ENCODE measurements at regions not wholly inside any gene's neighbourhood (a gene's known extent, or its start where the extent isn't known, plus 50 kb on each side); places are given as distances from the start of the nearest gene placed in this dataset.

GRCh38 chr3:103089758-103090157 lies 654.9 kb downstream of the ZPLD1 start:
- Mint-ChIP-seq H3K36me3 (ENCODE audit: unreplicated experiment) (no peaks in the 10 kb centered on the region), H3K27ac (ENCODE audit: unreplicated experiment) (no peak overlapping the region), H3K9me3 (ENCODE audit: unreplicated experiment) (no peaks in the 10 kb centered on the region), H3K27me3 (ENCODE audit: unreplicated experiment) (no peaks in the 10 kb centered on the region), H3K4me1 (ENCODE audit: unreplicated experiment) (no peaks in the 10 kb centered on the region), H3K4me3 (ENCODE audit: unreplicated experiment) (no peak overlapping the region)
- DNase-seq (ENCODE audit: extremely low spot score, unreplicated experiment): no peak
- TF ChIP-seq CTCF (IDR thresholded peaks at IDR 0.05): no peak

GRCh38 chr3:103105206-103105605 lies 670.4 kb downstream of the ZPLD1 start:
- TF ChIP-seq CTCF (IDR thresholded peaks at IDR 0.05): no peak
- H3K4me3 Mint-ChIP-seq (ENCODE audit: unreplicated experiment): no peak overlapping the region

GRCh38 chr3:103112273-103112672 lies 677.5 kb downstream of the ZPLD1 start:
- TF ChIP-seq CTCF (IDR thresholded peaks at IDR 0.05): no peak
- Mint-ChIP-seq H3K27ac (ENCODE audit: unreplicated experiment) (no peak overlapping the region), H3K9me3 (ENCODE audit: unreplicated experiment) (no peaks in the 10 kb centered on the region), H3K36me3 (ENCODE audit: unreplicated experiment) (no peaks in the 10 kb centered on the region), H3K4me3 (ENCODE audit: unreplicated experiment) (no peak overlapping the region), H3K4me1 (ENCODE audit: unreplicated experiment) (no peaks in the 10 kb centered on the region), H3K27me3 (ENCODE audit: unreplicated experiment) (no peaks in the 10 kb centered on the region)
- no peak for DNase-seq (ENCODE audit: extremely low spot score, unreplicated experiment)

More at GRCh38 chr3:103105206-103105605, 670.4 kb downstream of the ZPLD1 start:
- peaks cover 3% of the 10 kb centered on the region for H3K27me3 Mint-ChIP-seq (ENCODE audit: unreplicated experiment)
- no peaks in the 10 kb centered on the region for H3K36me3 Mint-ChIP-seq (ENCODE audit: unreplicated experiment)
- DNase-seq (ENCODE audit: extremely low spot score, unreplicated experiment): no peak
- no peak overlapping the region for H3K27ac Mint-ChIP-seq (ENCODE audit: unreplicated experiment)
- no peaks in the 10 kb centered on the region for H3K9me3 Mint-ChIP-seq (ENCODE audit: unreplicated experiment)
- H3K4me1 Mint-ChIP-seq (ENCODE audit: unreplicated experiment): no peaks in the 10 kb centered on the region

- peaks cover 9% of the 10 kb centered on the region for H3K27me3 Mint-ChIP-seq (ENCODE audit: unreplicated experiment)
- no peak overlapping the region for H3K27ac Mint-ChIP-seq (ENCODE audit: unreplicated experiment)
- no peaks in the 10 kb centered on the region for H3K9me3 Mint-ChIP-seq (ENCODE audit: unreplicated experiment)
- H3K4me1 Mint-ChIP-seq (ENCODE audit: unreplicated experiment): no peaks in the 10 kb centered on the region
- TF ChIP-seq CTCF (IDR thresholded peaks at IDR 0.05): no peak
- H3K36me3 Mint-ChIP-seq (ENCODE audit: unreplicated experiment): no peaks in the 10 kb centered on the region
- no peak for DNase-seq (ENCODE audit: extremely low spot score, unreplicated experiment)
- no peak overlapping the region for H3K4me3 Mint-ChIP-seq (ENCODE audit: unreplicated experiment)
Observed at GRCh38 chr3:103126115-103126514, 691.3 kb downstream of the ZPLD1 start.

- no peak for DNase-seq (ENCODE audit: extremely low spot score, unreplicated experiment)
- Mint-ChIP-seq H3K4me3 (ENCODE audit: unreplicated experiment) (no peak overlapping the region), H3K4me1 (ENCODE audit: unreplicated experiment) (no peaks in the 10 kb centered on the region), H3K36me3 (ENCODE audit: unreplicated experiment) (no peaks in the 10 kb centered on the region), H3K27ac (ENCODE audit: unreplicated experiment) (no peak overlapping the region), H3K27me3 (ENCODE audit: unreplicated experiment) (peaks cover 7% of the 10 kb centered on the region), H3K9me3 (ENCODE audit: unreplicated experiment) (no peaks in the 10 kb centered on the region)
- no peak for TF ChIP-seq CTCF (IDR thresholded peaks at IDR 0.05)
Observed at GRCh38 chr3:103127098-103127630, 692.3 kb downstream of the ZPLD1 start.
